K562 (cell line): ENCODE measurements at regions not wholly inside any gene's neighbourhood (a gene's known extent, or its start where the extent isn't known, plus 50 kb on each side); places are given as distances from the start of the nearest gene placed in this dataset.

ENCODE experiments used
- BCLAF1 ChIP-seq, 2 experiments: fragments of 450-650 bp in 1 of 2; IDR thresholded peaks; 2 replicates each; pipeline ENCODE4 v1.6.1; 2011 to 2017; ENCODE audit warnings: low read depth in 2 of 2, antibody characterized with exemption in 1 of 2, borderline replicate concordance in 1 of 2, low read length in 1 of 2, mild to moderate bottlenecking in 1 of 2, mixed read lengths in 1 of 2; ENCODE audit not compliant: control insufficient read depth in 1 of 2
- BCOR ChIP-seq: fragments of 450-650 bp; IDR thresholded peaks from 2 replicates; pipeline ENCODE4 v1.6.1; 2016
- ETS1 ChIP-seq: conservative IDR thresholded peaks from 2 replicates; pipeline ENCODE4 v1.6.1; 2011; ENCODE audit warnings: low read depth, mild to moderate bottlenecking, low read length; ENCODE audit not compliant: control insufficient read depth
- HMGN3 ChIP-seq: IDR thresholded peaks from 2 replicates; pipeline ENCODE4 v1.6.1; 2011; ENCODE audit warnings: borderline replicate concordance, low read depth, mild to moderate bottlenecking, mixed read lengths, low read length; ENCODE audit not compliant: insufficient read length; ENCODE audit errors: extremely low read depth
- POLR2B ChIP-seq: fragments of 450-650 bp; IDR thresholded peaks from 2 replicates; pipeline ENCODE4 v1.6.1; 2018; ENCODE audit warnings: low read depth; ENCODE audit not compliant: partially characterized antibody
- ZC3H8 ChIP-seq: fragments of 450-650 bp; IDR thresholded peaks from 2 replicates; pipeline ENCODE4 v1.6.1; 2017
- ZNF282 ChIP-seq: sonication (generic); formaldehyde crosslinking; IDR thresholded peaks from 2 replicates; pipeline ENCODE4 v1.8.1; 2023; ENCODE audit warnings: missing genetic modification reagents

GRCh38 chr9:107720501-107720900 is 230.9 kb upstream of the KLF4 start (continued):
- no peak for TF ChIP-seq BCLAF1 (IDR thresholded peaks at IDR 0.05; ENCODE audit: borderline replicate concordance in 1 of 2, control insufficient read depth in 1 of 2, low read depth in 2 of 2, low read length in 1 of 2)
- TF ChIP-seq BCOR = no peak
- TF ChIP-seq ETS1 = no peak
- TF ChIP-seq ZC3H8 = no peak
- TF ChIP-seq POLR2B = no peak
- TF ChIP-seq HMGN3 = no peak
- TF ChIP-seq ZNF282 (CRISPR knock-in tag) = no peak
